Peyer's patch (tissue), 4 donors: ENCODE measurements at regions not wholly inside any gene's neighbourhood (a gene's known extent, or its start where the extent isn't known, plus 50 kb on each side); places are given as distances from the start of the nearest gene placed in this dataset.

Experiments
- CTCF ChIP-seq, 6 experiments: fragments of 450-650 bp in 4 of 6; fragments of 200-600 bp in 2 of 6; sonication (generic) in 1 of 6; IDR thresholded peaks; one replicate each; pipeline ENCODE4 v1.5.1; 2017 to 2019; ENCODE audit warnings: antibody characterized with exemption in 6 of 6, mild to moderate bottlenecking in 3 of 6, moderate library complexity in 1 of 6
- POLR2A ChIP-seq, 2 donors: fragments of 450-650 bp; IDR thresholded peaks; one replicate each; pipeline ENCODE4 v1.5.1; 2017; ENCODE audit warnings: antibody characterized with exemption in 2 of 2, mild to moderate bottlenecking in 2 of 2, moderate library complexity in 2 of 2

GRCh38 chr20:57008217-57008616, 258.2 kb downstream of the BMP7 start:
- TF ChIP-seq CTCF (IDR thresholded peaks at IDR 0.05) (no peak), POLR2A (IDR thresholded peaks at IDR 0.05) (no peak)
